ENCODE measurements at regions not wholly inside any gene's neighbourhood (a gene's known extent, or its start where the extent isn't known, plus 50 kb on each side); places are given as distances from the start of the nearest gene placed in this dataset.

- TF ChIP-seq ZNF512 (CRISPR knock-in tag; IDR thresholded peaks at IDR 0.05; ENCODE audit: borderline replicate concordance) (no peak), ZNF396 (CRISPR knock-in tag; IDR thresholded peaks at IDR 0.05; ENCODE audit: borderline replicate concordance) (no peak), SP1 (CRISPR knock-in tag; conservative IDR thresholded peaks at IDR 0.05) (no peak), HMGA2 (CRISPR knock-in tag; IDR thresholded peaks at IDR 0.05) (no peak), CREM (CRISPR knock-in tag; IDR thresholded peaks at IDR 0.05) (no peak), FOXJ3 (CRISPR knock-in tag; IDR thresholded peaks at IDR 0.05; ENCODE audit: borderline replicate concordance) (no peak), JUN (CRISPR knock-in tag; IDR thresholded peaks at IDR 0.05) (no peak), ZNF317 (CRISPR knock-in tag; IDR thresholded peaks at IDR 0.05; ENCODE audit: borderline replicate concordance, low read depth) (no peak)
- TF ChIP-seq, protein P1, sequence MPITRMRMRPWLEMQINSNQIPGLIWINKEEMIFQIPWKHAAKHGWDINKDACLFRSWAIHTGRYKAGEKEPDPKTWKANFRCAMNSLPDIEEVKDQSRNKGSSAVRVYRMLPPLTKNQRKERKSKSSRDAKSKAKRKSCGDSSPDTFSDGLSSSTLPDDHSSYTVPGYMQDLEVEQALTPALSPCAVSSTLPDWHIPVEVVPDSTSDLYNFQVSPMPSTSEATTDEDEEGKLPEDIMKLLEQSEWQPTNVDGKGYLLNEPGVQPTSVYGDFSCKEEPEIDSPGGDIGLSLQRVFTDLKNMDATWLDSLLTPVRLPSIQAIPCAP (CRISPR knock-in tag; IDR thresholded peaks at IDR 0.05), result no peak
Observed at GRCh38 chr12:118840878-118841277, 140.5 kb upstream of the SRRM4 start (continued).

GRCh38 chr12:118841588-118841987, 139.8 kb upstream of the SRRM4 start:
- ATAC-seq (no peak), DNase-seq (ENCODE audit: low spot score) (no peak)

More at GRCh38 chr12:118841588-118841987, 139.8 kb upstream of the SRRM4 start:
- Mint-ChIP-seq H3K4me3 (no peak overlapping the region), H3K27ac (no peak overlapping the region), H3K36me3 (no peaks in the 10 kb centered on the region), H3K27me3 (ENCODE audit: low read depth) (peaks cover 2% of the 10 kb centered on the region; the same call in 1 of the 2 replicates), H3K9me3 (peaks cover 3% of the 10 kb centered on the region; the same call in 1 of the 2 replicates), H3K4me1 (no peaks in the 10 kb centered on the region)
- POLR2A ChIA-PET, result no interaction called here
- CTCF ChIA-PET, result interaction anchor here (1.3 kb wide), 1 partner anchor 14 kb away, joined by 3 read pairs; no protein-coding TSS in a partner anchor
- TF ChIP-seq ESRRA (CRISPR knock-in tag; IDR thresholded peaks at IDR 0.05; ENCODE audit: borderline replicate concordance) (no peak), PRRX2 (CRISPR knock-in tag; IDR thresholded peaks at IDR 0.05) (no peak), ZNF512 (CRISPR knock-in tag; IDR thresholded peaks at IDR 0.05; ENCODE audit: borderline replicate concordance) (no peak), NR3C1 (CRISPR knock-in tag; conservative IDR thresholded peaks at IDR 0.05; ENCODE audit: low read depth) (no peak), ZNF138 (CRISPR knock-in tag; conservative IDR thresholded peaks at IDR 0.05) (no peak), SMAD3 (CRISPR knock-in tag; IDR thresholded peaks at IDR 0.05; ENCODE audit: borderline replicate concordance) (no peak), SMAD4 (CRISPR knock-in tag; IDR thresholded peaks at IDR 0.05) (no peak), E2F4 (CRISPR knock-in tag; IDR thresholded peaks at IDR 0.05; ENCODE audit: borderline replicate concordance, low read depth) (no peak), ATF1 (CRISPR knock-in tag; IDR thresholded peaks at IDR 0.05) (no peak), JUN (CRISPR knock-in tag; IDR thresholded peaks at IDR 0.05) (no peak)
- TF ChIP-seq, protein P2, sequence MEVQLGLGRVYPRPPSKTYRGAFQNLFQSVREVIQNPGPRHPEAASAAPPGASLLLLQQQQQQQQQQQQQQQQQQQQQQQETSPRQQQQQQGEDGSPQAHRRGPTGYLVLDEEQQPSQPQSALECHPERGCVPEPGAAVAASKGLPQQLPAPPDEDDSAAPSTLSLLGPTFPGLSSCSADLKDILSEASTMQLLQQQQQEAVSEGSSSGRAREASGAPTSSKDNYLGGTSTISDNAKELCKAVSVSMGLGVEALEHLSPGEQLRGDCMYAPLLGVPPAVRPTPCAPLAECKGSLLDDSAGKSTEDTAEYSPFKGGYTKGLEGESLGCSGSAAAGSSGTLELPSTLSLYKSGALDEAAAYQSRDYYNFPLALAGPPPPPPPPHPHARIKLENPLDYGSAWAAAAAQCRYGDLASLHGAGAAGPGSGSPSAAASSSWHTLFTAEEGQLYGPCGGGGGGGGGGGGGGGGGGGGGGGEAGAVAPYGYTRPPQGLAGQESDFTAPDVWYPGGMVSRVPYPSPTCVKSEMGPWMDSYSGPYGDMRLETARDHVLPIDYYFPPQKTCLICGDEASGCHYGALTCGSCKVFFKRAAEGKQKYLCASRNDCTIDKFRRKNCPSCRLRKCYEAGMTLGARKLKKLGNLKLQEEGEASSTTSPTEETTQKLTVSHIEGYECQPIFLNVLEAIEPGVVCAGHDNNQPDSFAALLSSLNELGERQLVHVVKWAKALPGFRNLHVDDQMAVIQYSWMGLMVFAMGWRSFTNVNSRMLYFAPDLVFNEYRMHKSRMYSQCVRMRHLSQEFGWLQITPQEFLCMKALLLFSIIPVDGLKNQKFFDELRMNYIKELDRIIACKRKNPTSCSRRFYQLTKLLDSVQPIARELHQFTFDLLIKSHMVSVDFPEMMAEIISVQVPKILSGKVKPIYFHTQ (CRISPR knock-in tag; IDR thresholded peaks at IDR 0.05), result no peak
- TF ChIP-seq, protein P3, sequence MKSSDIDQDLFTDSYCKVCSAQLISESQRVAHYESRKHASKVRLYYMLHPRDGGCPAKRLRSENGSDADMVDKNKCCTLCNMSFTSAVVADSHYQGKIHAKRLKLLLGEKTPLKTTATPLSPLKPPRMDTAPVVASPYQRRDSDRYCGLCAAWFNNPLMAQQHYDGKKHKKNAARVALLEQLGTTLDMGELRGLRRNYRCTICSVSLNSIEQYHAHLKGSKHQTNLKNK (CRISPR knock-in tag; IDR thresholded peaks at IDR 0.05), result no peak
- TF ChIP-seq, protein P4, sequence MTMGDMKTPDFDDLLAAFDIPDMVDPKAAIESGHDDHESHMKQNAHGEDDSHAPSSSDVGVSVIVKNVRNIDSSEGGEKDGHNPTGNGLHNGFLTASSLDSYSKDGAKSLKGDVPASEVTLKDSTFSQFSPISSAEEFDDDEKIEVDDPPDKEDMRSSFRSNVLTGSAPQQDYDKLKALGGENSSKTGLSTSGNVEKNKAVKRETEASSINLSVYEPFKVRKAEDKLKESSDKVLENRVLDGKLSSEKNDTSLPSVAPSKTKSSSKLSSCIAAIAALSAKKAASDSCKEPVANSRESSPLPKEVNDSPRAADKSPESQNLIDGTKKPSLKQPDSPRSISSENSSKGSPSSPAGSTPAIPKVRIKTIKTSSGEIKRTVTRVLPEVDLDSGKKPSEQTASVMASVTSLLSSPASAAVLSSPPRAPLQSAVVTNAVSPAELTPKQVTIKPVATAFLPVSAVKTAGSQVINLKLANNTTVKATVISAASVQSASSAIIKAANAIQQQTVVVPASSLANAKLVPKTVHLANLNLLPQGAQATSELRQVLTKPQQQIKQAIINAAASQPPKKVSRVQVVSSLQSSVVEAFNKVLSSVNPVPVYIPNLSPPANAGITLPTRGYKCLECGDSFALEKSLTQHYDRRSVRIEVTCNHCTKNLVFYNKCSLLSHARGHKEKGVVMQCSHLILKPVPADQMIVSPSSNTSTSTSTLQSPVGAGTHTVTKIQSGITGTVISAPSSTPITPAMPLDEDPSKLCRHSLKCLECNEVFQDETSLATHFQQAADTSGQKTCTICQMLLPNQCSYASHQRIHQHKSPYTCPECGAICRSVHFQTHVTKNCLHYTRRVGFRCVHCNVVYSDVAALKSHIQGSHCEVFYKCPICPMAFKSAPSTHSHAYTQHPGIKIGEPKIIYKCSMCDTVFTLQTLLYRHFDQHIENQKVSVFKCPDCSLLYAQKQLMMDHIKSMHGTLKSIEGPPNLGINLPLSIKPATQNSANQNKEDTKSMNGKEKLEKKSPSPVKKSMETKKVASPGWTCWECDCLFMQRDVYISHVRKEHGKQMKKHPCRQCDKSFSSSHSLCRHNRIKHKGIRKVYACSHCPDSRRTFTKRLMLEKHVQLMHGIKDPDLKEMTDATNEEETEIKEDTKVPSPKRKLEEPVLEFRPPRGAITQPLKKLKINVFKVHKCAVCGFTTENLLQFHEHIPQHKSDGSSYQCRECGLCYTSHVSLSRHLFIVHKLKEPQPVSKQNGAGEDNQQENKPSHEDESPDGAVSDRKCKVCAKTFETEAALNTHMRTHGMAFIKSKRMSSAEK (CRISPR knock-in tag; IDR thresholded peaks at IDR 0.05; ENCODE audit: borderline replicate concordance), result no peak
